BLaER1 (cell line): ENCODE measurements at regions not wholly inside any gene's neighbourhood (a gene's known extent, or its start where the extent isn't known, plus 50 kb on each side); places are given as distances from the start of the nearest gene placed in this dataset.

Experiments used
- H3K27ac ChIP-seq: shearing (Covaris generic); formaldehyde crosslinking; 2 replicates; pipeline ENCODE4 v1.8.1; 2022
- H3K27me3 ChIP-seq: shearing (Covaris generic); formaldehyde crosslinking; 2 replicates; pipeline ENCODE4 v1.8.1; 2022
- H3K36me3 ChIP-seq: shearing (Covaris generic); formaldehyde crosslinking; 2 replicates; pipeline ENCODE4 v1.8.1; 2022
- H3K4me1 ChIP-seq: shearing (Covaris generic); formaldehyde crosslinking; 2 replicates; pipeline ENCODE4 v1.8.1; 2022
- H3K4me2 ChIP-seq: shearing (Covaris generic); formaldehyde crosslinking; 2 replicates; pipeline ENCODE4 v1.8.1; 2022
- H3K4me3 ChIP-seq: shearing (Covaris generic); formaldehyde crosslinking; 2 replicates; pipeline ENCODE4 v1.8.1; 2022
- H3K9ac ChIP-seq: shearing (Covaris generic); formaldehyde crosslinking; 2 replicates; pipeline ENCODE4 v1.8.1; 2022
- H3K9me3 ChIP-seq: shearing (Covaris generic); formaldehyde crosslinking; 2 replicates; pipeline ENCODE4 v1.8.1; 2022
- H4K20me1 ChIP-seq: shearing (Covaris generic); formaldehyde crosslinking; 2 replicates; pipeline ENCODE4 v1.8.1; 2022
- Cebpa-rat ChIP-seq: shearing (Covaris generic); IDR thresholded peaks from 2 replicates; pipeline ENCODE4 v1.8.1; 2022

DNA sequence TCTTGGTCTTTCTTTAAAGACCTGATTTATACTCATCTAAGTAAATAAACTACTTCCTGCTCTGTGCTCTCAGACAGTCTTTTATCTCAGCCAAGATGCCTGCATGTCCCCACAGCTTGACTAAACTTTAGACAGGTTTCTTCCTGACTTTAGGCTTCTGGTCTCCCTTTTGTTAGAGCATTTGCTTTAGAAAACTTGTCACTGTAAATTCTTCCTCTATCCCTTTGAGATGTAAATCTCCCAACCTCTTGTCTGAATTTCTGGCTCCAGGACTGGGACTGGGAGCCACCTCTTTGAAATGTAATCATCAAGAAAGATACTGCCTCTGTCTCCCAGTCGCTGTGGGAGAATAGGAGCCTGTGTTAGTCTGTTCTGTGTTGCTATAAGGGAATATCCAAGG is 739.9 kb downstream of the C6orf118 start:
- Histone ChIP-seq H3K27ac (no peak overlapping the region), H3K4me1 (no peaks in the 10 kb centered on the region), H3K36me3 (no peaks in the 10 kb centered on the region), H3K9me3 (no peaks in the 10 kb centered on the region), H3K27me3 (no peaks in the 10 kb centered on the region), H4K20me1 (no peaks in the 10 kb centered on the region), H3K4me2 (no peak overlapping the region), H3K4me3 (no peak overlapping the region), H3K9ac (no peak overlapping the region)
- TF ChIP-seq Cebpa-rat = no peak

- Histone ChIP-seq H3K4me2 (no peak overlapping the region), H3K4me1 (no peaks in the 10 kb centered on the region), H3K36me3 (no peaks in the 10 kb centered on the region), H4K20me1 (no peaks in the 10 kb centered on the region), H3K27ac (no peak overlapping the region), H3K9ac (no peak overlapping the region), H3K4me3 (no peak overlapping the region), H3K27me3 (no peaks in the 10 kb centered on the region), H3K9me3 (peaks cover 26% of the 10 kb centered on the region)
- no peak for TF ChIP-seq Cebpa-rat
Measured at GRCh38 chr6:164563924-164564323, 745.5 kb downstream of the C6orf118 start.

DNA sequence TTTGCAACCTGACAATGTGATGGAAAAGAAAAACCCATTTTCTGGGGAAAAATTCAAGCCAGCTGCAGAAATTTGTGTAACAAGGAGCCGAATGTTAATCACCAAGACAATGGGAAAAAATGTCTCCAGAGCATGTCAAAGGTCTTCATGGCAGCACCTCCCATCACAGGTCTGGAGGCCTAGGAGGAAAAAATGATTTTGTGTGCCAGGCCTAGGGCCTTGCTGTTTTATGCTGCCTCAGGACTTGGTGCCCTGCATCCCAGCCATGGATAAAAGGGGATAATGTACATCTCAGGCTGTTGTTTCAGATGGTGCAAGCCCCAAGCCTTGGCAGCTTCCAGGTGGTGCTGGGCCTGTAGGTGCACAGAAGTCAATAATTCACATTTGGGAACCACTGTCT is 747.7 kb downstream of the C6orf118 start:
- H3K36me3 ChIP-seq = no peaks in the 10 kb centered on the region
- H3K4me3 ChIP-seq = no peak overlapping the region
- H3K4me2 ChIP-seq = no peak overlapping the region
- no peak overlapping the region for H3K9ac ChIP-seq
- H3K27ac ChIP-seq = no peak overlapping the region
- H3K9me3 ChIP-seq = peaks cover 26% of the 10 kb centered on the region
- no peaks in the 10 kb centered on the region for H3K27me3 ChIP-seq
- H4K20me1 ChIP-seq = no peaks in the 10 kb centered on the region
- no peaks in the 10 kb centered on the region for H3K4me1 ChIP-seq
- no peak for TF ChIP-seq Cebpa-rat

- no peak overlapping the region for H3K4me3 ChIP-seq
- H3K9me3 ChIP-seq = no peaks in the 10 kb centered on the region
- no peak overlapping the region for H3K4me2 ChIP-seq
- TF ChIP-seq Cebpa-rat = no peak
- no peak overlapping the region for H3K9ac ChIP-seq
- H3K27me3 ChIP-seq = no peaks in the 10 kb centered on the region
- no peak overlapping the region for H3K27ac ChIP-seq
- no peaks in the 10 kb centered on the region for H4K20me1 ChIP-seq
- no peaks in the 10 kb centered on the region for H3K36me3 ChIP-seq
- H3K4me1 ChIP-seq = no peaks in the 10 kb centered on the region
Measured at GRCh38 chr6:164554700-164555476, 754.5 kb downstream of the C6orf118 start.

- TF ChIP-seq Cebpa-rat = no peak
- Histone ChIP-seq H3K4me2 (no peak overlapping the region), H3K36me3 (no peaks in the 10 kb centered on the region), H3K9ac (no peak overlapping the region), H3K4me3 (no peak overlapping the region), H3K27me3 (no peaks in the 10 kb centered on the region), H3K9me3 (no peaks in the 10 kb centered on the region), H3K27ac (no peak overlapping the region), H3K4me1 (no peaks in the 10 kb centered on the region), H4K20me1 (no peaks in the 10 kb centered on the region)
Measured at GRCh38 chr6:164554226-164554625, 755.2 kb downstream of the C6orf118 start.

GRCh38 chr6:164551706-164552105 is 757.7 kb downstream of the C6orf118 start:
- no peaks in the 10 kb centered on the region for H3K9me3 ChIP-seq
- no peak for TF ChIP-seq Cebpa-rat
- H3K27ac ChIP-seq = no peak overlapping the region
- no peaks in the 10 kb centered on the region for H3K36me3 ChIP-seq
- no peaks in the 10 kb centered on the region for H3K27me3 ChIP-seq
- no peaks in the 10 kb centered on the region for H3K4me1 ChIP-seq
- H3K9ac ChIP-seq = no peak overlapping the region
- H3K4me3 ChIP-seq = no peak overlapping the region
- no peak overlapping the region for H3K4me2 ChIP-seq
- H4K20me1 ChIP-seq = no peaks in the 10 kb centered on the region

DNA sequence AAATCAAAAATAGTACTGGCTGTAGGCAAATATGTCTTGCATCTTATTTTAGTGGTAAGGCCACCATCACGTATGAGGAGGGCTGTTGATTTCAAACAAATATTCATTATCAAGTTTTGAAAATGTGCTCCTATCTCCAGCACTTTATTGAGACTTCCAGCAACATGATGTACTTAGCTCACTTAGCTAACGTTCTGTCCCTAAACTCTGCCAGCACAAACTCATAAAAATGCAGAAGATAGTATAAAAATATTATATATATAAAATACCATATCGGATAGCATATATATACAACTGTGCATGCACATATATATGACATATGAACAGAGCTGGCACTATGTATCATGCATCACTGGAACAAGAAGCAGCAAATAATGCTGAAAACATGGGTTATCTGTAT is 762.3 kb downstream of the C6orf118 start:
- H3K4me2 ChIP-seq = no peak overlapping the region
- no peak overlapping the region for H3K27ac ChIP-seq
- no peaks in the 10 kb centered on the region for H4K20me1 ChIP-seq
- no peaks in the 10 kb centered on the region for H3K36me3 ChIP-seq
- H3K9me3 ChIP-seq = no peaks in the 10 kb centered on the region
- no peaks in the 10 kb centered on the region for H3K27me3 ChIP-seq
- no peaks in the 10 kb centered on the region for H3K4me1 ChIP-seq
- no peak overlapping the region for H3K4me3 ChIP-seq
- no peak for TF ChIP-seq Cebpa-rat
- H3K9ac ChIP-seq = no peak overlapping the region

- Histone ChIP-seq H3K36me3 (no peaks in the 10 kb centered on the region), H3K4me3 (no peak overlapping the region)
Measured at GRCh38 chr6:164546263-164546662, 763.1 kb downstream of the C6orf118 start.

GRCh38 chr6:164534070-164534766 is 775.2 kb downstream of the C6orf118 start:
- no peak overlapping the region for H3K4me2 ChIP-seq
- no peak overlapping the region for H3K4me3 ChIP-seq
- TF ChIP-seq Cebpa-rat = no peak
- no peaks in the 10 kb centered on the region for H3K9me3 ChIP-seq
- H3K27me3 ChIP-seq = no peaks in the 10 kb centered on the region
- no peak overlapping the region for H3K9ac ChIP-seq
- H4K20me1 ChIP-seq = no peaks in the 10 kb centered on the region
- H3K4me1 ChIP-seq = no peaks in the 10 kb centered on the region
- H3K36me3 ChIP-seq = no peaks in the 10 kb centered on the region
- H3K27ac ChIP-seq = no peak overlapping the region

More at GRCh38 chr6:164546263-164546662, 763.1 kb downstream of the C6orf118 start:
- no peaks in the 10 kb centered on the region for H3K4me1 ChIP-seq
- no peaks in the 10 kb centered on the region for H4K20me1 ChIP-seq
- H3K9ac ChIP-seq = no peak overlapping the region
- H3K27ac ChIP-seq = no peak overlapping the region
- no peaks in the 10 kb centered on the region for H3K9me3 ChIP-seq
- H3K4me2 ChIP-seq = no peak overlapping the region
- no peaks in the 10 kb centered on the region for H3K27me3 ChIP-seq
- no peak for TF ChIP-seq Cebpa-rat

- Histone ChIP-seq H3K9me3 (no peaks in the 10 kb centered on the region), H3K4me2 (no peak overlapping the region), H3K27ac (no peak overlapping the region), H3K9ac (no peak overlapping the region), H4K20me1 (no peaks in the 10 kb centered on the region), H3K36me3 (no peaks in the 10 kb centered on the region), H3K4me3 (no peak overlapping the region), H3K4me1 (no peaks in the 10 kb centered on the region), H3K27me3 (no peaks in the 10 kb centered on the region)
- TF ChIP-seq Cebpa-rat = no peak
Measured at GRCh38 chr6:164533045-164533362, 776.4 kb downstream of the C6orf118 start.
